HepG2 (cell line): ENCODE measurements at regions not wholly inside any gene's neighbourhood (a gene's known extent, or its start where the extent isn't known, plus 50 kb on each side); places are given as distances from the start of the nearest gene placed in this dataset.

Source experiments
- ATAC-seq: fragments of 200-7000 bp; cut with Tn5 transposase; 3 replicates; pipeline ENCODE4 v1.9.1; 2020; ENCODE audit warnings: mild to moderate bottlenecking, moderate library complexity
- BruUV-seq: library from RNA; stranded (reverse); fragments of 400-500 nt; replicated peaks from 2 replicates; lab custom pipeline; 2021; lab: Mats Ljungman, UMichigan
- CTCF ChIA-PET: fragments of 300-600 bp; formaldehyde crosslinking; extraction: SDS; loops from one replicate; lab custom pipeline; 2021; ENCODE audit warnings: low total read pairs, inconsistent platforms, low intra/inter-chr PET ratio; lab: Yijun Ruan, JAX
- POLR2A ChIA-PET: fragments of 350-600 bp; sonication (Branson Sonifier 250); formaldehyde crosslinking; loops from one replicate; lab custom pipeline; 2020; ENCODE audit warnings: antibody characterized with exemption, inconsistent platforms; lab: Yijun Ruan, JAX
- DNase-seq: peaks from one replicate; pipeline ENCODE4 v3.0.0-alpha.2; 2015; ENCODE audit warnings: low spot score
- FAIRE-seq: peaks from 3 replicates; lab custom pipeline; 2011; peaks lifted over from hg19 to GRCh38; lab: Jason Lieb, UNC
- H2AFZ ChIP-seq: one replicate; pipeline ENCODE4 v1.6.1; 2011; ENCODE audit warnings: low read length, inconsistent platforms
- H3K27ac ChIP-seq: fragments of 300-600 bp; 3 replicates; pipeline ENCODE4 v1.8.0; 2011; ENCODE audit warnings: mixed run types, mild to moderate bottlenecking, mixed read lengths, low read length, inconsistent platforms; ENCODE audit not compliant: insufficient read depth; ENCODE audit errors: extremely low read length
- H3K27me3 ChIP-seq, 2 experiments: fragments of 200-600 bp in 1 of 2; 2 replicates in 1 of 2; 3 replicates in 1 of 2; pipeline versions ENCODE4 v1.6.0 to v1.8.0; 2011; ENCODE audit warnings: low read length in 2 of 2, mild to moderate bottlenecking in 2 of 2, moderate library complexity in 2 of 2, inconsistent platforms in 1 of 2; ENCODE audit not compliant: insufficient read depth in 2 of 2, control insufficient read depth in 1 of 2
- H3K36me3 ChIP-seq, 2 experiments: fragments of 200-600 bp in 1 of 2; replicated peaks in 1 of 2; 2 replicates in 1 of 2; 3 replicates in 1 of 2; pipeline versions ENCODE4 v1.5.1 to v1.8.0; 2011; ENCODE audit warnings: low read length in 2 of 2, inconsistent platforms in 1 of 2; ENCODE audit not compliant: insufficient read depth in 2 of 2, control insufficient read depth in 1 of 2
- H3K4me1 ChIP-seq: 2 replicates; pipeline ENCODE4 v1.5.1; 2012; ENCODE audit warnings: low read length, inconsistent platforms; ENCODE audit not compliant: insufficient read depth
- H3K4me2 ChIP-seq: 2 replicates; pipeline ENCODE4 v1.6.0; 2011; ENCODE audit warnings: low read depth, low read length, inconsistent platforms
- H3K4me3 ChIP-seq, 3 experiments: fragments of 200-600 bp in 1 of 3; sonication (generic), shearing (Covaris generic) in 1 of 3; replicated peaks in 1 of 3; 2 replicates each; pipeline ENCODE4 v1.5.1; 2011 to 2016; ENCODE audit warnings: low read length in 3 of 3, inconsistent platforms in 2 of 3, low read depth in 2 of 3, mild to moderate bottlenecking in 2 of 3, control low read depth in 1 of 3, mixed read lengths in 1 of 3; ENCODE audit not compliant: insufficient read depth in 1 of 3
- H3K79me2 ChIP-seq: one replicate; pipeline ENCODE4 v1.6.1; 2011; ENCODE audit warnings: low read length, inconsistent platforms; ENCODE audit not compliant: insufficient read depth
- H3K9ac ChIP-seq: 2 replicates; pipeline ENCODE4 v1.6.0; 2011; ENCODE audit warnings: mild to moderate bottlenecking, low read depth, low read length, inconsistent platforms; ENCODE audit not compliant: insufficient read depth
- H3K9me3 ChIP-seq: 2 replicates; pipeline ENCODE4 v1.5.1; 2012; ENCODE audit warnings: mild to moderate bottlenecking, low read length
- H4K20me1 ChIP-seq: 2 replicates; pipeline ENCODE4 v1.6.0; 2011; ENCODE audit warnings: inconsistent platforms, mild to moderate bottlenecking, low read length, moderate library complexity; ENCODE audit not compliant: insufficient read depth
- GTF3A ChIP-seq: sonication (generic); formaldehyde crosslinking; conservative IDR thresholded peaks from 2 replicates; pipeline ENCODE4 v1.4.0; 2020; ENCODE audit warnings: mild to moderate bottlenecking, missing genetic modification reagents
- HES4 ChIP-seq: sonication (generic); formaldehyde crosslinking; IDR thresholded peaks from 2 replicates; pipeline ENCODE4 v1.9.0; 2021; ENCODE audit warnings: mild to moderate bottlenecking, missing genetic modification reagents, borderline replicate concordance
- KMT2A ChIP-seq: sonication (generic); formaldehyde crosslinking; IDR thresholded peaks from 2 replicates; pipeline ENCODE4 v1.4.0; 2020; ENCODE audit warnings: missing genetic modification reagents
- RELA ChIP-seq: sonication (generic); formaldehyde crosslinking; IDR thresholded peaks from 2 replicates; pipeline ENCODE4 v1.4.0; 2020; ENCODE audit warnings: missing genetic modification reagents
- THYN1 ChIP-seq: sonication (generic); formaldehyde crosslinking; IDR thresholded peaks from 2 replicates; pipeline ENCODE4 v1.8.1; 2023; ENCODE audit warnings: low read depth, mild to moderate bottlenecking, moderate library complexity, missing genetic modification reagents, borderline replicate concordance
- ZFP41 ChIP-seq: sonication (generic); formaldehyde crosslinking; IDR thresholded peaks from 2 replicates; pipeline ENCODE4 v1.4.0; 2020; ENCODE audit warnings: mild to moderate bottlenecking, missing genetic modification reagents, borderline replicate concordance
- ZNF20 ChIP-seq: sonication (generic); formaldehyde crosslinking; IDR thresholded peaks from 2 replicates; pipeline ENCODE4 v1.4.0; 2020; ENCODE audit warnings: mild to moderate bottlenecking, moderate library complexity, missing genetic modification reagents
- ZNF274 ChIP-seq: sonication (generic); formaldehyde crosslinking; IDR thresholded peaks from 2 replicates; pipeline ENCODE4 v1.5.1; 2020; ENCODE audit warnings: mild to moderate bottlenecking, missing genetic modification reagents
- ZNF382 ChIP-seq: sonication (generic); formaldehyde crosslinking; IDR thresholded peaks from 2 replicates; pipeline ENCODE4 v1.5.0; 2020; ENCODE audit warnings: missing genetic modification reagents, mild to moderate bottlenecking, borderline replicate concordance
- ZNF678 ChIP-seq: sonication (generic); formaldehyde crosslinking; IDR thresholded peaks from 2 replicates; pipeline ENCODE4 v1.4.0; 2020; ENCODE audit warnings: mild to moderate bottlenecking, missing genetic modification reagents
- ZNF878 ChIP-seq: sonication (generic); formaldehyde crosslinking; IDR thresholded peaks from 2 replicates; pipeline ENCODE4 v1.8.1; 2023; ENCODE audit warnings: mild to moderate bottlenecking, missing genetic modification reagents, moderate library complexity
- WGBS: methylation state at CpG from one replicate; pipeline ENCODE4 v1.1.6; 2017; ENCODE audit warnings: low lambda C conversion rate; 5-methylcytosine and 5-hydroxymethylcytosine counted together
- in situ Hi-C: cut with HindIII; loops from 2 replicates; pipeline ENCODE4 v1.10.0; 2017; ENCODE audit warnings: low pct_unique_long_range_greater_than_20kb; ENCODE audit not compliant: extremely low pct_ligation_motif_present
- intact Hi-C: fragments of 100-400 bp; cut with micrococcal nuclease; formaldehyde crosslinking; loops from one replicate; pipeline ENCODE4 v1.10.0; 2022; ENCODE audit not compliant: unreplicated experiment

DNA sequence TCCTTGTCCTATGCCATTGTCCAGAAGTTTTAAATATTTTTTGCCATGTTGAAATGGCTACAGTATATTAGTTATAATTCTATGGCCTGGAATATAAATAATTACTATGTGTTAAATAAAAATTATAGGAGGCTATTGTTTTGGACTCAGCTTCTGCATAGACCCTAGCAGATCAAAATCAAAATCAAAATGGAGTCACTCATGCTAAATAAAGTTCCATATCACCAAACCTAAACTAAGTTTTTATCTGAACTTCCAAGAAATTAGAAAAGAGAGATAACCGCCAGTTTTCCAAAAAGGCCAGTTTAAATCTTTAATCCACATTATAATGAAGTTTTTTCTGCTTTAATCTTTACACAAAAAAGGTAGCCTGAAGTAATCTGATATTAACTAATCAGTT, 227.8 kb upstream of the P2RY1 start:
- no peak overlapping the region for H2AFZ ChIP-seq
- no peaks in the 10 kb centered on the region for H3K36me3 ChIP-seq
- no peak for DNase-seq
- ATAC-seq: no peak
- 0% methylated on average over 1 of the region's 1 CpG for WGBS
- H3K4me2 ChIP-seq: no peak overlapping the region
- FAIRE-seq: no peak
- no peak overlapping the region for H3K27ac ChIP-seq
- intact Hi-C loops: no loop called here
- H4K20me1 ChIP-seq: no peaks in the 10 kb centered on the region
- BruUV-seq: no TSS peak
- H3K27me3 ChIP-seq: no peaks in the 10 kb centered on the region
- H3K9ac ChIP-seq: no peak overlapping the region
- in situ Hi-C loops: no loop called here
- POLR2A ChIA-PET: no interaction called here
- CTCF ChIA-PET: no interaction called here
- no peaks in the 10 kb centered on the region for H3K79me2 ChIP-seq
- peaks cover 17% of the 10 kb centered on the region; the same call in 1 of the 2 replicates for H3K9me3 ChIP-seq
- TF ChIP-seq ZNF274: no peak
- no peak for TF ChIP-seq ZNF678 (CRISPR knock-in tag)
- TF ChIP-seq ZNF878 (CRISPR knock-in tag): no peak
- TF ChIP-seq THYN1: no peak
- TF ChIP-seq ZNF382: no peak
- TF ChIP-seq ZNF20 (CRISPR knock-in tag): no peak
- TF ChIP-seq RELA (CRISPR knock-in tag): no peak
- TF ChIP-seq ZFP41 (CRISPR knock-in tag): no peak
- no peak for TF ChIP-seq GTF3A (CRISPR knock-in tag)
- TF ChIP-seq KMT2A (CRISPR knock-in tag): no peak
- no peak for TF ChIP-seq HES4 (CRISPR knock-in tag)
- TF ChIP-seq, all 625 proteins: peak for 0
- Histone ChIP-seq H3K4me3 (no peak overlapping the region), H3K4me1 (no peaks in the 10 kb centered on the region)
